Activated CD4-positive, alpha-beta T cell treated with anti-CD3 and anti-CD28 coated beads, Interleukin-2, Interleukin-4, amounts not matched to agents 100 ng/mL and 50 ng/mL, durations not matched to agents 16 hours and 8 hours (primary cell): ENCODE measurements at regions not wholly inside any gene's neighbourhood (a gene's known extent, or its start where the extent isn't known, plus 50 kb on each side); places are given as distances from the start of the nearest gene placed in this dataset.
A peak's percentile ranks its signal among the peaks of the same experiment; 100 is the strongest.

Source experiments
- DNase-seq: peaks from one replicate; pipeline ENCODE4 v3.0.0-alpha.2; 2020; ENCODE audit warnings: low spot score

DNA sequence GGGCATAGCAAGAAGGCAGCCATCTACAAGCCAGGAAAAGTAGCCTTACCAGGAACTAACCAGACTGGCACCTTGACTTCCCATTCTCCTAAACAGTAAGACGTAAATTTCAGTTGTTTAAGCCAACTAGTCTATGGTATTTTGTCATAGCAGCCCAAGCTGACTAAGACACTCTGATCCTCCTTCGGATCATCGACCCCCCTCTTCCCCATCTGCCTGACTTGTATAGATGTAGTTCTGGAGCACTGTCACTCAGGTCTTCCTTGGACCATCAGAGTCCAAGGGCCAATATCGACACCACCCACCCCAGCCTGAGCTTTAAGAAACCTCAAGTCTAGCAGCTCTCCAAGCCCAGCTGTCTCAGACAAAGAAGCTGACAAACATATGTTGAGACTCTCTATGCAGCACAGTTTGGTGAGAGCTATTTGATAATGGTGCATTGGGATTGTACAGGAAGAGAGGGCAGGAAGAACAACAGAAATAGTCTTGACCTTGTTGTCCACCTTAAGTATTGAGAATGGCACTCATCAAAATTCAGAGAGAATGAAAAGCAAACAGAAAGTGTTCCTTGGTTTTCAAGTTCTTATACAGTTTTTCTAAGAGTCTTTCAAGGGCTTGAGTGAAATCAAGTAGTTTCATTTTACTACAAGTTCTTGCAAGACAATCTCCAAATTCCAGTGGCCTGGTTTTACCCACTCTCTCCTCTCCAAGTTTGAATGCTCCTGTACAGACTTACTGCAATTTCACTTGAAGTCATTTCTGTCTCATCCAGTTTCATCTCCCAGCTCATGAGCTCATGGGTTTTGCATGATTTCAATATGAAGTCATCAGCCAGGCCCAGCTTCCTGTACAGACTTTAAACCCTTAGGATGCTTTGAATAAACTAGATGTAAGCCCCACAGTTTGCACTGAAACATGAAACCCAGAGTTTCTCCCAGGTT lies 122.3 kb upstream of the RAI14 start:
- peak; percentile 57 for DNase-seq

DNA sequence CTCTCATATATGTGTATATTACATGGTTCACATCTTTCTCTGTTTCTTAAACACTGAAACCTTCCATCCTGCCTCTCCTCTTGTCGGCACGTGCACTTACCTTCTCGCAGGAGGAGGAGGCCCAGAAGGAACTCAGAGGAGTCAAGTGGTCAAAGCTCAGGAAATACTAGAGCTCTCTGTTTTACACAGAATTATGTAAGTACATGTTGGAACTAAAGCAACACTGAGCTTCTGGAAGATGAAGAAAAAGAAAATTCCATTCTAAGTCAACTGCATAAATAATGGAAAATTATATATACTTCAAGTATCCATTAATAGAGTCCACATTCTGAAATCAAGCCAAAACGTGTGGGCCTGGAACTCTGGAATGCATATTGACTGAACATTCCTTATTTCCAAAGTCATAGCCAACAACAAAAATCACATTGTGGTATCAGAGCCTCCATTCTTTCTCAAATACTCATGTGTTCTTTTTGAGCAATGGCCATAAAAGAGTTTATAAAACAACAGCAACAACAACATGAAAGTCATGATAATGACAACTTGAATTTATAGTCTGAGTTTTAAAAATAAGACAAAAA lies 121.5 kb upstream of the RAI14 start:
- no peak for DNase-seq

DNA sequence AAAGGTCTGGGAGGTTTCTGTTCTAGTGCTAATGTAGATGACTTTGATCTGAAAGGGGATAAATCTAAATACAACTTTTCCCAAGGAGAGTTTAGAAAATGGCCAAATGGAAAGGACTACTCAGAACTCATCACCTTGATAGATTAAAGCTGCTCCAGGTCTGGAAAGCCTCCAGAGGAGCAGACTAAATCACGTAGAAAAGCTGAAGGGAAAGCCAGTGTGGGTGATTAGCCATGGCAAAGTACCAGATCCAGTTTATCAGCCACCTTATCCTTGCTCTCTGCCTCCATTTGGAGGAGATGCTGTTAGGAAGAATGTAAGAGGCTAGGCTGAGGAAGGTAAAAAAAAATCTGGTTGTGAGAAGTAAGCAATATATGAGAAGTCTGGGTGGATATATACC lies 120.7 kb upstream of the RAI14 start:
- no peak for DNase-seq

DNA sequence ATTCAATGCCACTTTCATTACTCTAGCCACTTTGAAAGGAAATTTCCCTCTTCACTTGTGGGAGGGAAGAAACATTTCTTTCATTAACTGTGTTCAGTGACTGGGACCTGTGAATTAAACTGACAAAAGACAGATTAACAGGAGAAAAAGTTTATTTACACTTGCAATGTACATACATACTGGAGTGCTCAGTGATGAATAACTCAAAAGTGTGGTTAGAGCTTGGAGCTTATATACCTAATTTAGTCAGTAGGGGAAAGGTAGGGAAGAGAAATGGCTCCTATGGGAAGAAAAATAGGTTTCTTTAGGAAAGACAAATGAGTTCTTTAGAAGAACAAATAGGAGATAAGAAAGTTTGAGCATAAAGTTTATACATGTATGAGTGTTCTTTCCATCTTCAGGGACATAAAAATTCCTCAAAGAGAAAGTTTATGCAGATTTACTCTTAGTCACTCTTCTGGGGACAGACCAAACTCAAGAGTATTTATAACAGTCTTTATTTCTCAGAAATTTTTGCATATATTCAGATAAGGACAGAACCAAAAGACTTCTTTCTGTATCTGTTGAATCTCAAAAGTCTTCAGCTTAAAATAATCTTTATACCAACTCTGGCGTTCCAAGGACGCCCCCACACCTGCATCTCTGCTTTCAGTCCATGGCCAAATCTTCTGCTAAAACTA lies 120.0 kb upstream of the RAI14 start:
- DNase-seq: no peak

DNA sequence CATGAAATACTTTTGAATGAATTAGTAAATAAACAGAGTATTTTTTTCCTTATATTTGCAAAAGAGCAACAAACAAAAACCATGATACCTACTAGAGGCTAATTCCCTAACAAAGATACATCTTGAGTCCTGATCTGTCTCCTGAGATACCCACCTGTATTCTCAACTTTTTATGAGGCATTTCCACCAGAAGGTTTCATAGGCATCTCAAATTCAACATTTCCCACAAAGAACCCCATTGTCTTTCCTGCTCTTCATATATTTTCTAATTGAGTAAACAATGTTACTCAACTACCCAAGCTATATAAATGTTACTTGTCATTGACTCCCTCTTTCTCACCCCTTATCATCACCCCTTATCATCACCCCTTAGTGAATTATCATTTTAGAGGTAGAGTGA lies 119.4 kb upstream of the RAI14 start:
- no peak for DNase-seq

DNA sequence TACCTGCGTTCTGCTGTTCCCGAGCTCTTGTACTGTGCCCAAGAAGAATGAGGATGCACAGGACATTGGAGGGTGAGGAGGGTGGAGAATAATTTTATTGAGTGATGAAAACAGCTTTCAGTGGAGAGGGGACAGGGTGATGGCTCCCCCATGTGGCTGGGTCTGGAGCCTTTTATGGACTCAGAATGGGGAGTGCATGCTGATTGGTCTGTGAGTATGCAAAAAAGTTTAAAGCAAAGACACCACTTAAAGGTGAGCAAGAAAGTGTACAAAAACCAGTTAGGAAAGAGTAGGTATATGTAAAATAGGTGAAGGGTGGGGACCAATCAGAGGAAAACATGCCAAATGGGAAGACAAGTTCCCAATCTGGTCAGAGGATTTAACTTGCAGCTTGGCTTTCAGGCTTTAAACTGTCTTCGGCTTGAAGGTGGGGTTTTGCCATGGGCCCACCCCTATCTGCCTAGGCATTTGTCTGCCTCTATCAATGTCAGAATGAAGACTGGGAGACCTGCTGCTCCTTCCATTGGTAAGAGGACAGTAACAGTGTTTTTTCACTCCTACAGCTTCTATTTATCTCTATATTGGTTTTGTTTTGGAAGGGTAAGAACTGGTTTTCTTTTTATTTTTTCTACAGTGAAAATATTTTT lies 118.0 kb upstream of the RAI14 start:
- DNase-seq: peak; percentile 14

DNA sequence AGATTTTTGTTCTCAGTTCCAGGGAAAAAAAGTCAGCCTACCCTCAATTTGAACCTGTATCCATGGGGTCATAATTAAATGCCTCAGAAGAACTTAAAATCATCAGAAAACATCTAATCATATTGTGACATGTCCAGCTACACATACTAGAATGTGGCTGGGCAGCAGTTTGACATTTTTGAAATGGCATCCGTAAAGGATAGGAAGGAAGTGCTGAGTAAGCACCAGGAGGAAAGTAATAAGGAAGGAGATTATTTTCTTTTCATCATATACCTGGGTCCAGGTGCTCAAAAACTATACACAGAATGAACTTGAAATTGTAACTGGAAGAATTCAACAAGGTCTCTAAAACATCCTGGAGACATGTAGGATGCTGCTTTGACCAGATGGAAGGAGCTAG lies 116.9 kb upstream of the RAI14 start:
- DNase-seq: no peak

DNA sequence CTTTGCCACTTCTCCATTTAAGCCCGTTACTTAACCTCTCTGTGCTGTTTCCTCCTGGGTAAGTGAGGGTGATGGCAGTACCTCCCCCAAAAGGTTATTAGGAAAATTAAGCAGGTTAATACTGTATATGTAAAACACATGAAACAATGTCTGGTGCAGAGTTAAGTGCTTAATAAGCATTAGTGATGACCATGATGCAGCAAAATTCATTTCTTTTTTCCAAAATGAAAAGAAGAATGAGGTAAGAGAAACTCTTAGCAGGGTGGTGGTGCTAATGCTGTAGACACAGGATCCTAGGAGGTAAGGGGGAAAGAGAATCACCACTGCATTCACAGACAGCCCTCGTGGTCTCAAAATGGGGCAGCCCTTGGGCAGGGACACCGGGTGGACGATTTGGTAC lies 115.1 kb upstream of the RAI14 start:
- DNase-seq: no peak

DNA sequence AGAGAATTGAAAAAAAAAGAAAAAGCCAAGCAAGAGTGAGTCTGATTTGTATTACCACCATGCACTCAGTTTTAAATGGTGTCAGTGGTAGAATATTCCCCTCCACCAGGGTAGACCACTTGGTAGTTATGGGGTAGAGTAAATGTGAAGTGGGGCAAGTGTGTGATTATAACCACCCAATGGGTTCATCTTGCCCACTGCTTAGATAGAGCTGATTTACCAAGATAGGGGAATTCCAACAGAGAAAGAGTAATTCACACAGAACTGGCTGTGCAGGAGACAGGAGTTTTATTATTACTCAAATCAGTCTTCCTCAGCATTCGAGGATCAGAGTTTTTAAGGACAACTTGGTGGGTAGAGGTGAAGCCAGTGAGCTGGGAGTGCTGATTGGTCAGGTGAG lies 113.3 kb upstream of the RAI14 start:
- no peak for DNase-seq

DNA sequence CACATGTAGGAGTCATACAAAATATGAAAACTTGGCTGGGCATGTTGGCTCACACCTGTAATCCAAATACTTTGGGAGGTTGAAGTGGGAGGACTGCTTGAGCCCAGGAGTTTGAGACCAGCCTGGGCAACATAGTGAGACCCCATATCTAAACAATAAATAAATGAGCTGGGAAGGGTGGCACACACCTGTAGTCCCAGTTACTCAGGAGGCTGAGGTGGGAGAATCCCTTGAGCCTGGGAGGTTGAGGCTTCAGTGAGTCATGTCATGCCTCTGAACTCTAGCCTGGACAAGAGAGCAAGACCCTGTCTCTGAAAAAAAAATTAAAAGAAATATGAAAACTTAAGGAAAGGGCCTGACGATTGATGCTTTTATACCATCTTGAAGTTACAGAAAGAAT lies 112.4 kb upstream of the RAI14 start:
- no peak for DNase-seq

DNA sequence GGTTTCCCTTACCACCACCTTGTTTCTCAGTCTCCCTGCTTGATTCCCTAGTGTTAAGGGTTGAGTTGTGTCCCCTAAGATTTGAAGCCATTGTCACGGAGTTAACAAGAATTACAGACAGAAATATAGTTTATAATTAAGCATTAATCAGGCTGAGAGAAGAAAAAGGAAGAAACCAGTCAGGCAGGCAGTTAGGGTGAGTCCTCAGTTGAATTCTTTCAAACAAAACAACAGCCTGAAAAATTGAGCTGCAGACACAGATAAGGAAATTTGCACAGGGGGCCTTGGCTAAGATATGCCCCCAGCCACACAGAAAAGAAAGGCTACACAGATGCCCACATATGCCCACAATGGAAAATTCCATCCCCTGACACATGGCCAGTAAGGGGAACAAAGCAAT lies 111.7 kb upstream of the RAI14 start:
- no peak for DNase-seq

DNA sequence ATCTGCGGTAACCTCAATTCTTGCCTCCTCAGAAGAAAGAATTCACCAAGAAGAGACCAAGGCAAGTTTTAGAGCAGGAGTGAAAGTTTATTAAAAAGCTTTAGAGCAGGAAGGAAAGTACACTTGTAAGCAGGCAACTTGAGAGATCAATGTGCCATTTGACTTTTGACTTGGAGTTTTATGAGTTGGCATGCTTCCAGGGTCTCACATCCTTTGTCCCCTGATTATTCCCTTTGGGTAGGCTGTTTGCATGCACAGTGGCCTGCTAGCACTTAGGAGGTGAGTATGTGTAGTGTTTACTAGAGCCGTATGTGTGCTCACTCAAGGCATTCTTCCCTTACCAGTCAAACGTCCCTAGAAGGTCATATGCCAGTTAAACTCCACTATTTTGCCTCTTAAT lies 111.0 kb upstream of the RAI14 start:
- no peak for DNase-seq

DNA sequence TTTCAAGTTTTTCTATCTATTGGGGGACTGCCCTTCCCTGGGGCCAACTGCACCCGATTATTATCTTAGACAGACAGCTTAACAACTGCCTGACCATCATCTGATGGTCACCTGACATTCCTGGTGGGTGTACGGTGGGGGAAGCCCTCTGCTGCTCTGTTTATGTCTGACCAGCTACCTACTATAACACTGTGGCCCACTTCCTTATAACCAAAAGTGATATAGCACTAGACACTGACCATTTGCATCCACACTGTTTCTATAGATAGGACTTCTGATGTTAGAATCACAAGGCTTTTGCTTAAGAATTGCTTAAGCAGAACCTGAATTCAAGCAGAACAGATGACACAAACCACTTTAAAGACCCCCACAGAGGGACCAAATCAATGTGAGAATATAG lies 110.5 kb upstream of the RAI14 start:
- no peak for DNase-seq

DNA sequence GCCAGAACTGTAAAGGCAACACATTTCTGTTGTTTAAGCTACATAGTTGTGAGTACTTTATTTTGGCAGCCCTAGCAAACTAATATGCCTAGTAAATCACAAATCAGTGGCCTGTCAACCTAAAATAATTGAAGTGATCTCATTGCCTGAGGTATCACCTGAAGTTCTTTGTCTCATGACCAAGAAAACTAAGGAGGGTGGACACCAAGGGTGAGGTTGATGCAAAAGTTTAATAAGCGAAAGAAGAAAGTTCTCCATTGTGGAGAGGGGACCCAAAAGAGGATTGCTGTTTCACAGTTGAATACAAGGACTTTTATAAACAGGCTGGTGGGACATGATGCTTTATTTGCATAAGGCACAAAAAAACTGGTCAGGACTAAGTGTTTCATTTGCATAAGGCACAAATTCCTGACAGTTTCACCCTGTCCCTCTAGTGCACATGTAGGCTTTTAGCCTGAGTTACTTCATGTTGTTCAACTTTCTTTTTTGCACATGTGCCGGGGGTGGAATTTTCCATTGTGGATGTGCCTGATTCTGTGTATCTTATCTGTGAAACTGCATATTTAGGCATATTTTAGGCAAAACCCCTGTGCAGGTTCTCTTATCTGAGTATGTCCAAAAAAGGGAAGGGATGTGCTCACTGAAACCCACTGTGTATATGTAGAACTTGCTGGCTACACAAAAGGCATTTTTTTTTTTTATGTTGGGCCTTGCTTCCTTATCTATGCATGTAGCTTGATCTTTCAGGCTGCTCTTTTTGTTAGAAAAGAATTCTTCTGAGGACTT lies 108.6 kb upstream of the RAI14 start:
- DNase-seq: no peak

DNA sequence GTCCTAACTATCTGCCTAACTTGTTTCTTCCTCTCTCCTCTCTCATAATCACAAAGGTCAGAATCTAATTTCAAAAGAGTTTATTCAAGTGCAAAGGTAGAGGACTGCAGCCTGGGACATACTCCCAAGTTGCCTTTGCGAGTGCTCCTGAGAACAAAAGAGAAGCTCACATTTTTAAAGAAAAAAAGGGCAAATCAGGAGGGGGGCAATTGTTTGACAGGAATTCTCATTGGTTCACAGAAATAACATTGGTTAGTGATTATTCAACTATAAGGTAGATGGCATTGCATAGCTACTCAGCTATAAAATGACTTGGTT lies 108.1 kb upstream of the RAI14 start:
- DNase-seq: no peak

DNA sequence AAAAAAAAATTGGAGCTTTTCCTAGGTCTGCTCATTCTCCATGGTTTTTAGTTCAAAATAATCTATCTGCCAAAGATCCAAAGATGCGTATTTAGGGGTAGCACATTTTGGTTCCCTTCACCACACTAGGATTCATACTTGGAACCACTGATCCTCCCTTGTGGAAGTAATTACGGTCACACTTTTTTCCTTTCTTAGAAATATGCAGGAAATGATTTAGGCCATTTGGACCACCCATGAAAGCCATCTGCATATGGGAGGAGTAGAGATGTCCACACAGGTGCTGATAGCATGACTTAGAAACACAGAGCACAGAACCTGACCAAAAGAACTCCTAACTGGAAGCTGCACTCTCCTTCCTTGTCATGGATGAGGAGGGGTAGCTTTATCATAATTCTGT lies 105.9 kb upstream of the RAI14 start:
- no peak for DNase-seq

DNA sequence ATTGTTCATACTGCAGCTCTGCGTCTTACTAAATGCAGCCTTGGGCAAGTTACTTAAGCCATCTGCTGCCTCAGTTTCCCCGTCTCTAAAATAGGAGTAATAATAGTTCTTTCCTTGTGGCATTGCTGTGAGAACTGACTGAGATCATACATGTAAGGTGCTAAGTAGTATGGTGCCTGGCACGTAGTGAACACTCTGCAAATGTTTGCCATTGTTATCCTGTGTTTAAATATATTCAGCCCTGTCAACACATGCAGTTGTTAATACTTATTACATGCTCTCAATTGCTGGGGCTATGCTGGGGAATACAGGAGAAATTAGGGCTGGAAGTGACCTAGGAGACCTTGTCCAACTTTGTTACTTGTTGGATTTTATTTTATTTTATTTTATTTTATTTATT lies 105.2 kb upstream of the RAI14 start:
- no peak for DNase-seq

DNA sequence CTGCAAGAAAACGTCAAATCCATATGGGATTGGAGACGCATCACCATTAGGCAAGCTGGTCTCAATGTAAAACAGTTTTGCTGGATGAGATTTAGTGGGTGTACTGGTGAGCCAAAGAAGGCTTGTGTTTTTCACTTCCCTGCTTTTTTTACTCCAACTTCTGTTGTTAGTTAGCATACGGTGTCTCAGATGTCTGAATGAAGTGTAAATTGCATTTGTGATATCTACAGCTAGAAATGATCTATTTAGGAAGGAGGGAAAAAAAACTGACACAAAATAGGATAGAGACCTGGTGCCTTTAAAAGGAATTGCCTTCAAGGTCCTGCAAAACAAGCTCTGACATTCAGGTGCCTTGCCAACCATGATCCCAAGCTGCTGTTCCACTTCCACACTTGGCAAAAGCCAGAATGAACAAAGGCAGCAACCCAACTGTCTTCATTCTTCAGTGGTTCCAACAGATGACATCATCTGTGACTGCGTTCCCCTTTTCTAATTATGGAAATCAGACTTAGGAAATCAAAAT lies 104.2 kb upstream of the RAI14 start:
- DNase-seq: no peak

DNA sequence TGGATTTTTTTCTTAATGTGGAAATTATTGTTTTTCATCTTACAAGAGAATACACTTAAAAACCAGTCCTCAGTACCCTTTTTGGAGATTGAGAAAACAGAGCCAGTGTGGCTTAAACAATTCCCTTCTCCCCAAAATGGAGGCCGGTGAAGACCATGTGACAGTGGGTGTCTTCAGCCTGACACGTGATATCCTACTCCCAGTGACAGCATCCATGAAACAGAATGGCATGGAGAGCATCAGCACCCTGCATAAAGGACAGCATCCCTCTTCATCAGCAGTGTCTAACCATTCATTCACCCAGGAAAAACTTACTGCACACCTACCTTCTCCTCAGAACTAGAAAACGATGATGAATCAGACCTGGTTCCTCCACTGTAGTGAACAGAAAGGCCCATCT lies 103.4 kb upstream of the RAI14 start:
- DNase-seq: no peak

DNA sequence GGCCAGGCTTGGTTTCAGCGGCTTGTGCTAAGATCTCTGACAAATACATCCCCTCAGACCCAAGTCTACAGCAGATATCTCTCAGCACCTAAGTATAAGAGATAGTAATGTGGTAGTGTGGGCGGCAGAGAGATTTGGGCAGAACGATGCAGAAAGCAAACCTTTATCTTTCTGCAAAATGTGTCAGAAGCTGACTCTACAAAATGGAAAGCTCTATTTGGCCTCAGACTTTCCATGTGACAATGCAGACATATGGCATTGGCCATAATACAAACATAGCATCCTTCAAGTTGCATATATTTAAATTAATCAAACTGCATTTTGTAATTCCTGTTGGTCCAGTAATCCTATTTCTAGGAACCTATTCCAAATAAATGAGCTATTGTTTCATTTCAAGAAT lies 102.5 kb upstream of the RAI14 start:
- no peak for DNase-seq

DNA sequence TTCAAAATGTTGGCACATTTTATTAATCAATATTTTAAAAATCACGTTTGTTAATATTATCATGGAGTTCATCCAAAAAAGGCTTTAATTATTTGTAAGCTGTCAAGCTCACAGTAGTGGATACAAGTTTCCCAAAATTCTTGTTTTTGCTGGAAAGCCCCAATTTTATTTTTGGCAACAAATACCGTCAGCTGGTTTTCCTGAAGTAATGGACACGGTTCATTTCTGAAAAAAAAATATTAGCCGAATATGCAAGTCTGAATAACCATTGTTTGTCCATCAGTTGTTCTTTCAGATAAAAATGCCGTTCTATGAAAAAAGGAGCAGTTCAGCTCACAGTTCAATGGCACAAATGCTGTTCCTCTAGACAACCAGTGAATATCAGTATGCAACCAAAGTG lies 101.5 kb upstream of the RAI14 start:
- DNase-seq: no peak
